Kidney (tissue), 13 donors: ENCODE measurements at regions not wholly inside any gene's neighbourhood (a gene's known extent, or its start where the extent isn't known, plus 50 kb on each side); places are given as distances from the start of the nearest gene placed in this dataset.

Experiments used
- DNase-seq, 5 donors: peaks; one replicate each; pipeline ENCODE4 v3.0.0-alpha.2; 2013 to 2020
- FAIRE-seq: peaks from 2 replicates; lab custom pipeline; 2012; peaks lifted over from hg19 to GRCh38; lab: Jason Lieb, UNC
- H3K27ac ChIP-seq, 2 donors: one replicate each; pipeline ENCODE4 v1.7.0; 2013; ENCODE audit warnings: low read depth in 2 of 2, low read length in 2 of 2, inconsistent platforms in 1 of 2
- H3K27me3 ChIP-seq: one replicate; pipeline ENCODE4 v1.7.1; 2013; ENCODE audit warnings: low read length, inconsistent platforms; ENCODE audit not compliant: control insufficient read depth, insufficient read depth
- H3K36me3 ChIP-seq, 3 donors: one replicate each; pipeline versions ENCODE4 v1.7.0 to v1.7.1; 2013; ENCODE audit warnings: low read length in 3 of 3, control low read depth in 1 of 3, inconsistent platforms in 1 of 3; ENCODE audit not compliant: insufficient read depth in 3 of 3, control insufficient read depth in 2 of 3
- H3K4me1 ChIP-seq, 3 donors: one replicate each; pipeline versions ENCODE4 v1.7.0 to v1.7.1; 2013; ENCODE audit warnings: low read length in 3 of 3, inconsistent platforms in 1 of 3, low read depth in 1 of 3; ENCODE audit not compliant: control insufficient read depth in 2 of 3, insufficient read depth in 2 of 3
- H3K4me3 ChIP-seq, 3 donors: one replicate each; pipeline versions ENCODE4 v1.7.0 to v1.8.1; 2013; ENCODE audit warnings: low read length in 3 of 3, control low read depth in 1 of 3, inconsistent platforms in 1 of 3
- H3K9ac ChIP-seq, 3 donors: one replicate each; pipeline versions ENCODE4 v1.7.0 to v1.7.1; 2013; ENCODE audit warnings: low read length in 3 of 3, control low read depth in 1 of 3, inconsistent platforms in 1 of 3
- H3K9me3 ChIP-seq, 3 donors: one replicate each; pipeline versions ENCODE4 v1.7.0 to v1.7.1; 2013; ENCODE audit warnings: low read length in 3 of 3, control low read depth in 1 of 3, inconsistent platforms in 1 of 3; ENCODE audit not compliant: control insufficient read depth in 2 of 3, insufficient read depth in 1 of 3
- intact Hi-C: fragments of 100-400 bp; cut with DNase I; formaldehyde crosslinking; loops from one replicate; pipeline ENCODE4 v1.11.1; 2022
- TF ChIP-seq, protein P1 (sequence below): IDR thresholded peaks from 3 replicates; pipeline ENCODE4 v1.5.1; 2012; ENCODE audit warnings: mild to moderate bottlenecking, moderate library complexity, borderline replicate concordance; ENCODE audit not compliant: insufficient read depth; ENCODE audit errors: extremely low read depth
- donor health status: control.
- donor health status: control.
- donor health status: control.
- donor health status: control.
- donor health status: control.
- donor health status: DM: yes; HTN: yes; CAD: no.
- donor health status: Normal renal cell carcinoma (clear cell type).

DNA sequence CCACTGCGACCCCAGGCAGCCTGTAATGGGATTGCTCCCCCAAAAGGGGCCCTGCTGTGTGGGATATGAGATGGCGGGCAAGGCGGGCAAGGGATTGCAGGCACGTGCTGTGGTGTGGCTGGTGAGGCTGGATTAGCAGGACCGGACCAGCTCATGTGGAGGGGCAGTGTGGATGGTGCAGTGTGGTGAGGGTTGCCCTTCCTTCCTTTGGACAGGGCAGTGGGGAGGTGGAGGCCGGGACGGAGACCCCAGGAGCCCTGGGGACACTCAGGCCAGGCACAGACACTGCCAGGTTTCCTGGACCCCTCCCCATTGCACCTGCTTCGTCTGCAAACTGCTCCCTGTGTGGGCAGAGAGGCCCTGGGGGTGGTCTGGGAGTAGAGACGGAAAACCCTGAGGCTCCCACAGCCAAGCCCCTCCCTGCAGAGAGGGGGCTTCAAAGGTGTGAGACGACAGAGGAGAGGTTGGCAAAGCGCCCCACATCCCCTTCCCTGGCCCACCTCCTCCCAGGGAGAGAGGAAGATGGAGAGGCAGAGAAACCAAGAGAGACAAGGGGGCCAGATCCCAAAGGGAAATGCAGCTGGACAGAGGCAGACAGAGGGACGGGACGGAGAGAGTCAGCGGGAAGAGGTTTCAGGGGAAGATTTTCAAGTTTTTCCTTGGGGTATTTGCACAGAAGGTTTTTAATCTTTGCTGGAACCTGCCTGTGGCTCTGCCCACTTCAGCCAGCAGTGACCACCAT is 89.2 kb downstream of the MICALL2 start:
- Histone ChIP-seq H3K9me3 (peaks cover 0 to 6% (median 0%) of the 10 kb centered on the region in 3 donors), H3K4me1 (no peaks in the 10 kb centered on the region), H3K9ac (no peak overlapping the region), H3K4me3 (no peak overlapping the region), H3K27me3 (no peaks in the 10 kb centered on the region), H3K27ac (no peak overlapping the region), H3K36me3 (no peaks in the 10 kb centered on the region)
- peak in 2 of 5 donors; percentile 54 to 67 for DNase-seq
- intact Hi-C loops: no loop called here
- TF ChIP-seq, protein P1, sequence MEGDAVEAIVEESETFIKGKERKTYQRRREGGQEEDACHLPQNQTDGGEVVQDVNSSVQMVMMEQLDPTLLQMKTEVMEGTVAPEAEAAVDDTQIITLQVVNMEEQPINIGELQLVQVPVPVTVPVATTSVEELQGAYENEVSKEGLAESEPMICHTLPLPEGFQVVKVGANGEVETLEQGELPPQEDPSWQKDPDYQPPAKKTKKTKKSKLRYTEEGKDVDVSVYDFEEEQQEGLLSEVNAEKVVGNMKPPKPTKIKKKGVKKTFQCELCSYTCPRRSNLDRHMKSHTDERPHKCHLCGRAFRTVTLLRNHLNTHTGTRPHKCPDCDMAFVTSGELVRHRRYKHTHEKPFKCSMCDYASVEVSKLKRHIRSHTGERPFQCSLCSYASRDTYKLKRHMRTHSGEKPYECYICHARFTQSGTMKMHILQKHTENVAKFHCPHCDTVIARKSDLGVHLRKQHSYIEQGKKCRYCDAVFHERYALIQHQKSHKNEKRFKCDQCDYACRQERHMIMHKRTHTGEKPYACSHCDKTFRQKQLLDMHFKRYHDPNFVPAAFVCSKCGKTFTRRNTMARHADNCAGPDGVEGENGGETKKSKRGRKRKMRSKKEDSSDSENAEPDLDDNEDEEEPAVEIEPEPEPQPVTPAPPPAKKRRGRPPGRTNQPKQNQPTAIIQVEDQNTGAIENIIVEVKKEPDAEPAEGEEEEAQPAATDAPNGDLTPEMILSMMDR: no peak
- no peak for FAIRE-seq

DNA sequence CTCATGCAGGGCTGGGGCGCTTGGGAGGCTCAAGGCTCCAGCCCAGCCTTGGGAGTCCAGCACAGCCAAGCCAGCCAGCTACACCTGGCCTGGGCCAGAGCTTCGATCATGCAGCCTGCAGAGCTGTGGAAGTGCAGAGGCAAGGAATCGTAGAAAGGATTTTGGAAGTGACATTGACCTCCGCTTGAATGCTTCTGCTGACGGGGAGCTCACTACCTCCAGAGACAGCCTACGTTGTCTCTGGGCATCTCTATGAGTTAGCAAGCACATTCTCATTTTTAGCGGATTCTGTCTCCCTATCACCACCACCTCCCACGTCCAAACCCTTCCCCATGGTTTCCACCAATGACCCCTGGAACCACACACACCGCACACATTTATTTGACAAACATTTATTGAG is 88.5 kb downstream of the MICALL2 start:
- H3K27me3 ChIP-seq: no peaks in the 10 kb centered on the region
- TF ChIP-seq, protein P1: no peak

DNA sequence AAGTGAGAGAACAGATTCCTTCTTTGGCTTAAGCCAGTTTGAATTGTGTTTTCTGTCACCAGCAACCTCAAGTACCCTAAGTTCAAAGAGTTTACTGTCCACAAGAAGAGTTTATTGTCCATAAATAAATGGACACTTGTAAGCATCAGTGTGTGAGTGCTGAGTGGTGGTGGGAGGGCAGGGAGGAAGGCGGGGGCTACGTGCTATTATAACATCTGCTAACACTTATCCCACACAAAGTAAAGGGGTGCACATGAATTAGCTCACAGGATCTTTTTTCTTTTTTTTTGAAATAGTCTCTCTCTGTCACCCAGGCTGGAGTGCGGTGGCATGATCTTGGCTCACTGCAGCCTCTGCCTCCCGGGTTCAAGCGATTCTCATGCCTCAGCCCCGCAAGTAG is 87.2 kb downstream of the MICALL2 start:
- Histone ChIP-seq H3K27me3 (no peaks in the 10 kb centered on the region), H3K9ac (no peak overlapping the region), H3K27ac (no peak overlapping the region), H3K4me1 (no peaks in the 10 kb centered on the region), H3K9me3 (no peaks in the 10 kb centered on the region), H3K4me3 (no peak overlapping the region), H3K36me3 (no peaks in the 10 kb centered on the region)
- TF ChIP-seq, protein P1: no peak
- intact Hi-C loops: no loop called here
- DNase-seq: peak in 1 of 5 donors; percentile 30
- FAIRE-seq: no peak

More for the DNA sequence above, 88.5 kb downstream of the MICALL2 start:
- H3K27ac ChIP-seq: no peak overlapping the region
- intact Hi-C loops: no loop called here
- DNase-seq (peak in 1 of 5 donors; percentile 37), FAIRE-seq (no peak)
- H3K4me1 ChIP-seq: no peaks in the 10 kb centered on the region
- H3K36me3 ChIP-seq: no peaks in the 10 kb centered on the region
- no peak overlapping the region for H3K4me3 ChIP-seq
- no peak overlapping the region for H3K9ac ChIP-seq
- peaks cover 0 to 3% (median 0%) of the 10 kb centered on the region in 3 donors for H3K9me3 ChIP-seq
